ENCODE measurements at regions not wholly inside any gene's neighbourhood (a gene's known extent, or its start where the extent isn't known, plus 50 kb on each side); places are given as distances from the start of the nearest gene placed in this dataset.
"Not testable (repeated sequence)": the region's sequence is repeated elsewhere in the genome, so short reads cannot be mapped to it uniquely, and the experiment has no call there.

GRCh38 chr4:153099391-153100140 lies 104.7 kb upstream of the TRIM2 start:
- no peak for DNase-seq (ENCODE audit: low spot score)

GRCh38 chr4:153106736-153107135 lies 97.5 kb upstream of the TRIM2 start:
- not testable (repeated sequence) for DNase-seq (ENCODE audit: low spot score)

GRCh38 chr4:153107246-153107645 lies 97.0 kb upstream of the TRIM2 start:
- no peak for DNase-seq (ENCODE audit: low spot score)

- no peak for DNase-seq (ENCODE audit: low spot score)
These were observed 94.9 kb upstream of the TRIM2 start for GRCh38 chr4:153109296-153109849.

DNA sequence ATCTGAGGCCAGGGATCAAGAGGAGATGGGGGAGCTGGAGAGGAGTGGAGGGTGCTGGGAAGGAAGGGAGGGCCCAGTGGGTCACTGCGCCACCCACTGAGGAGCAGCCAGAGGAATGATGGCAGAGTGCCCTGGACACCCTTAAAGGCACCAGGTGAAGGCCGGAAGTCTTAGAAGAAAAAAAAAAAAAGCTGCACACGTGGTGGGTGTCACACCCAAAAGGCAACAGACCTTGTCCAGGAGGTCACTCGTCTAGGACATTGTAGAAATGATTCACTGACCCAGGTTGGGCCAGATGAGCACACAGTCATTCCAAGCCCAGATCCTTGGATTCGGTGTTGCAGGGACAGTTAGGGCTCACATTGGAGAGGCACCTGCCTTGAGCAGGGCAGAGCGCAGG lies 93.5 kb upstream of the TRIM2 start:
- DNase-seq (ENCODE audit: low spot score), result no peak

DNA sequence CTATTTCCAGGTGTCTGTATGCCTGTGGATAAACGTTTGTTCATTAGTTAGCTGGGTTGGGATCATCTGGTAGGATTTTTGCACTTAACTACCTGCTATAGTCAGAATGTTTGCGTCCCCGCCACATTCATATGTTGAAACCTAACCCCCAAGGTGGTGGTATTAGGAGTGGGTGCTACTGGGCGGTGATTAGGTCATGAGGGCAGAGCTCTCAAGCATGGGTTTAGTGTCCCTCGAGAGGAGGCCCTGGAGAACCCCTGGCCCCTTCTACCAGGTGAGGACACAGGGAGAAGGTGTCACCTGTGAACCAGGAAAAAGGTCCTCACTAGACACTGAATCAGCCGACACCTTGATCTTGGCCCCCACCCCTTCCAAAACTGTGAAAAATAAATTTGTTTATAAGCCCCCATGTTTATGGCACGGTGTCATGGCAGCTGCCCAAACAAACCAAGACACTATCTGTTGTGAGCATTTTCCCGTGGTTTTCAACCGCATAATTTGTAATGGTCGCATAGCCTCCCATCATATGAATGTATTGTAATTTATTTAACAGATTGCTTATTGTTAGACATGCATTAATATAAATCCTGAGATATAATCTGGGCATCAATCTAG lies 92.7 kb upstream of the TRIM2 start:
- no peak for DNase-seq (ENCODE audit: low spot score)

- DNase-seq (ENCODE audit: low spot score), result no peak
These were observed 92.2 kb upstream of the TRIM2 start for GRCh38 chr4:153112041-153112441.

DNA sequence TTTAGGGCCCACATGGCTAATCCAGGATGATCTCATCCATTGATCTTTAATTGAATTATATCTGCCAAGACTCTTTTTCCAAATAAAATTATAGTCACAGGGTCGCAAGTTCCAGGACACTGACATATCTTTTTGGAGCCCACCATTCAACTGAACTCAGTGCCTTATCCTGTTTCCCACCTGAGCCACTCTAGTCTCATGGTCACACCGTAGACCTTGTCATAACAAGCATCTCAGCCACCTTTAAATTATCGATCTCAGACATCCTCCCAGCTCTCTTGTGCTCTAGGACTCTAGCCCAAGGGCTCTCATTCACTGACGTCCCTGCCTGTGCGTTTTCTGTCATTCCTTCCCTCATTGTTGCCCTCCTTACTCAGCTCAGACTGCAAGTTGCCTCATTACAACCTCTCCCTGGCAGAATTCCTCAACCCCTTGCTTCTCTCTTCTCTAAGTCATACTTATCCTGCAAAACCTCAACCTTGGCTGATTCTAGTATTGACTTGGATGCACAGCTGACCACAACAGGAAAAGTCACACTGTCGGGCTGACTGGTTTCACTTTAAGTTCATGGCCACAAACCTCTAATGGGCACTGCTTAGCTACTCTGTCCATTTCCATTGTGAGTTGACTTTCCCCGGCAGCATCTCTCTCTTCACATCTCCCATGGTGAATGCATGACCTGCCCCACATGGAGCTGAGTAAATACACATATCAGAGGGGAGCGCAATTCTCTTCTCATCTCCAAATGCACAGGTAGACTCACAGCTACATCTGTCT lies 91.0 kb upstream of the TRIM2 start:
- no peak for DNase-seq (ENCODE audit: low spot score)

DNA sequence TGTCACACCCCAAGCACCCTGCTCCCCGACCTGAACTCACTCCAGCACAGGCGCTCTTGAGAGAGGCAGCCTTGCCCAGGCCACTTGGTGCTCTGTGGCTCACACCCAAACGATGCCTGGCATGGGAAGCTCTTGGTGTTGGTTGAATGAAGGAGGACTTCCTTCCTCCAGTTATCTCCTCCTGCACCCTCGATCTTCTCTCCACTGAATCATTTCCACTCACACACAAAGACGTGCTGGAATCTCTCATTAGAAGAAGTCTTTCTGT lies 90.5 kb upstream of the TRIM2 start:
- DNase-seq (ENCODE audit: low spot score), result no peak

DNA sequence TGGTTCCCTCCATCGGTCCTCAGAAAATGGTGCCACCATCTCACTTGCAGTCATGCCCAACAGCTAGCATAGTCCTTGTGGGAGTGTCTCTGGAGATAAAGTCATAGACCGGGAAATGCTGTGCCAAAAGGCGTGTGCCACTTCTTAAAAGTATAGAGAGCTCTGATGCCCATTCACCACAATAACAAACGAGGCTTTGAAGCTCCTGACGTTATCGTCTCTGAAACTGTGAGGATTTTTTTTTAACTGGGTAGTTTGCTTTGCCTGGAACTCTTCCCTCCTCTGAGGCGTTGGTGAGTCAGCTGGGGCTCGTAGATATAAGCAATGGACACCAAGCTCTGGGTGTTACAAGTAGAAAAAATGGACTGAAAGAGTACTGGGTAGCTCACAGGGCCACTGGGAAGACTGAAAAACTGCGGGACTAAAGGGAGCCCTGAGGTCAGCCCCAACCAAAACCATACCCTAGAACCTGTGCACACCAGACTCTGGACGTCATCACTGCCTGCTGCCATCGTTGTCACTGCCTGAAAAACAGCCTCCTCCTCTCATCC lies 89.4 kb upstream of the TRIM2 start:
- DNase-seq (ENCODE audit: low spot score), result no peak

- no peak for DNase-seq (ENCODE audit: low spot score)
These were observed 88.6 kb upstream of the TRIM2 start for GRCh38 chr4:153115322-153116290.

DNA sequence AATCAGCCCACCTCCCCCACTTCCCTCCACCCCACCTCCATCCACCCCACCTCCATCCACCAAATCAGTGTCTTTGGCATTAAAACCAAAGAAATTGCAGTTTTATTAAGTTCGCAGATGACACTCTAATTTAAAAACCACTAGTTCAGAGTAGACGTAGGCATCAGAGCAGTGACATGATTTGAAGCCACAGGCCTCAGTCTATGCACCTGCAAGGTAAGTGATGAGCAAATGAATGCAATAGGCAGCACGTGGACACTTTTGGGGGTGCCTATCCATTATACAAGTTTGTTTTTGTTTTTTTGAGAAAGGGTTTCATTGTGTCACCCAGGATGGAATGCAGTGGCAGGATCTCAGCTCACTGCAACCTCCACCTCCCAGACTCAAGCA lies 88.0 kb upstream of the TRIM2 start:
- no peak for DNase-seq (ENCODE audit: low spot score)

- no peak for DNase-seq (ENCODE audit: low spot score)
These were observed 87.4 kb upstream of the TRIM2 start for GRCh38 chr4:153116801-153117200.

DNA sequence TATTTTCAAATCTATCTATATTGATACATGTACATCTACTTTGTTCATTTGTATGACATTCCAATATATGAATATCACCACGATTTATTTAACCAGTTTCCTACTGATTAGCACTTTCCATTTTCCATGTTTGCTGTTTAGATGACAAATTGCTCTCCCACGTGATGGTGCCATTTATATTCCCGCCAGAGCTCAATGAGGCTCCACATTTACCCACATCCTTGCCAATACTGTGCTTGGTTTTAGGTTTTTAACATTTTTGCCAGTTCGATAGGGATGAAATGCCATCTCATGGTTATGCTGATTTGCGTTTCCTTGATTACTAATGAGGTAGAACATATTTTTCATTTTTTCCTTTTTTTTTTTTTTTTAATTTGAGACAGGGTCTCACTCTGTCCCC lies 86.7 kb upstream of the TRIM2 start:
- DNase-seq (ENCODE audit: low spot score), result no peak

GRCh38 chr4:153119626-153120025 lies 84.6 kb upstream of the TRIM2 start:
- no peak for DNase-seq (ENCODE audit: low spot score)

- no peak for DNase-seq (ENCODE audit: low spot score)
These were observed 84.0 kb upstream of the TRIM2 start for GRCh38 chr4:153120235-153120634.

DNA sequence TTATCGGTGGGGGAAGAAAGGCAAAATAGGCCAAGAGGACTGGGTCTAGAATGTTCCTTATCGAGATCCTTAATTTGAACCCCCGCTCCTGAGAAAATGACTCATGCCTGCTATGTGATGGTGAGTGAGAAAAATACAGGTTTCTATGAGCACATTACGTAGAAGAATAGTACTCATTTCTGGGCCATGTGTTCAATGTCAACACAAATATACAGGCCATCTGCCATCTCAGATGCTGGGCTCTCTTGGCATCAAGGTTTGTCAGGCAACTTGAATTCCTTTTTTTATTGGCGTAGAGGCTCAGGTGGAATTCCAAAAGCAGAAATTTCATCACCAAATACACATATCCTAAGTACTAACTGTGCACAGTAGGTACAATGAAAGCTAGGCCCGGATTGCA lies 81.4 kb upstream of the TRIM2 start:
- DNase-seq (ENCODE audit: low spot score), result no peak

- no peak for DNase-seq (ENCODE audit: low spot score)
These were observed 78.1 kb upstream of the TRIM2 start for GRCh38 chr4:153126137-153126536.

- DNase-seq (ENCODE audit: low spot score), result peak; percentile 91
These were observed 76.3 kb upstream of the TRIM2 start for GRCh38 chr4:153127760-153128494.

DNA sequence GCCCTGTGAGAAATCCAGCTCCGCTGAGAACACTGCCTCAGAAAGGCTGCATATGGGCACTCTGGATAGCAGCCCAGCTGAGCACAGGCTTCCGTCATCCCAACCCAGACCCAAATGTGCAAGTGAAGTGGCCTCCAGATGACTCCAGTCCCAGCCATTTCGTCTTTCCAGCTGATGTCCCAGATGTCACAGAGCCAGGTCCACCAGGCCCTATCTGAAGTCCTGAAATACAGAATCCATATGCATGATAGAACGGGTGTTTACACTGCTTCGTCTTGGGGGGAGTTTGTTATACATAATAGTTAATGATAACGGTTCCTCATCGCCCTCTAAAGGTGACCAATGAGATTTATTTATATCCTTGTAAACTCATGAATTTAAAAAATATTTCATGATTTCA lies 72.6 kb upstream of the TRIM2 start:
- no peak for DNase-seq (ENCODE audit: low spot score)

- no peak for DNase-seq (ENCODE audit: low spot score)
These were observed 67.1 kb upstream of the TRIM2 start for GRCh38 chr4:153137159-153137558.

Data from ureter (tissue), 1 donor.